ENCODE measurements at regions not wholly inside any gene's neighbourhood (a gene's known extent, or its start where the extent isn't known, plus 50 kb on each side); places are given as distances from the start of the nearest gene placed in this dataset.
"Not testable (repeated sequence)": the region's sequence is repeated elsewhere in the genome, so short reads cannot be mapped to it uniquely, and the experiment has no call there.

DNA sequence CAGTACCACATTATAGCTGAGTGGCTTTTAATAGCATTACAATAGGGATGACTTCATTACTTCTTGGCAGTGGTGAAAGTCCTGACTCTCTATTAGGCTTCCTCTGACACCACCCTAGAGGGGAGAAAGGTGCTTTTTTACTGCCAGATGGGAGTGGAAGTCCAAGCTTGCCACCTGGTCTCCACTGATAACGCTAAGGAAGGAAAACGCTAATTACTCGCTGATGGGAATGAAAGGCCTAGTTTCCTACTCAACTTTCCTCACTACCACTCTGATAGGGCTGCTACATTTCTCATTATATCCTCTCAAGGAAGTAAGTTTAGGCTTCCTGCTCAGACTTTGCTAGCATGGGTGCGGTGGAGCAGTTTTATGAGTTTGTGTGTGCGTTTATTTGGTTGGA is 62.3 kb upstream of the PAGE3 start:
- no peak for DNase-seq (ENCODE audit: low read depth)

DNA sequence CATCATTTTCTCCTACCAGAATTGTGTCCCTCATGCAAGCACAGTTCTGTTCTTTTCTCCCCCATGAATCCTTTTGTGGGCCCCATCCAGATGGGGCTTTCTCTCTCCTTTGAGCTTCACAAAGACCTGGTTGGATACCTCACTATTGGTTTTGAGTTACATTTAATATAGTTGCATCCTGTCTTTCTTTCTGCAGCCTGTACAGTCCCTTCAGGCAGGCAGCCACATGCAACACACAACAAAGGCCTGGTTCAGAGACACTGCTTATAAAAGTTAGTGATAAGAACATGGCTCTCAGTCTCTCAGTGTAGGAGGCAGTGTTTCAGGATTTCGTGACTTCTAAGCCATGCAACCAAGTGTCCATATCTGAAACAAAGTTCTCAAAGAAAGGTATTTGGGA is 70.6 kb upstream of the PAGE3 start:
- DNase-seq (ENCODE audit: low read depth) = no peak

DNA sequence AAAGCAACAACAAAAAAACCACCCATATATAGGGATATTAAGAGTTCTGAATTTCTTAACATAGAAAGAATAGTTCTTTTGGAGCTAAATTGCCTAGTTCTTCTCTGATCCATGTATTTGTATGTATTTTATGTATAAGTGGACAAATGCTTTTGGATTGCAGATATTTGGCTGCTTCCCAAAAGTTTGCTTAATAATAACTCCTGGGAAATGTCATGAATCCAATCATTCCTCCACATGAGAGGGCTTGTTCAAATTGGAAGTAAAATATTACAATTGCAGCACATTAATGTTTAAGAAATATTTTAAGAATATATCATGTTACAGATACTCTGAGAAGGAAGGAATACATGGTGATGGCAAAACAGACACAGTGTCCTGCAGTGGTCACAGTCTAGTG is 71.5 kb upstream of the PAGE3 start:
- no peak for DNase-seq (ENCODE audit: low read depth)

DNA sequence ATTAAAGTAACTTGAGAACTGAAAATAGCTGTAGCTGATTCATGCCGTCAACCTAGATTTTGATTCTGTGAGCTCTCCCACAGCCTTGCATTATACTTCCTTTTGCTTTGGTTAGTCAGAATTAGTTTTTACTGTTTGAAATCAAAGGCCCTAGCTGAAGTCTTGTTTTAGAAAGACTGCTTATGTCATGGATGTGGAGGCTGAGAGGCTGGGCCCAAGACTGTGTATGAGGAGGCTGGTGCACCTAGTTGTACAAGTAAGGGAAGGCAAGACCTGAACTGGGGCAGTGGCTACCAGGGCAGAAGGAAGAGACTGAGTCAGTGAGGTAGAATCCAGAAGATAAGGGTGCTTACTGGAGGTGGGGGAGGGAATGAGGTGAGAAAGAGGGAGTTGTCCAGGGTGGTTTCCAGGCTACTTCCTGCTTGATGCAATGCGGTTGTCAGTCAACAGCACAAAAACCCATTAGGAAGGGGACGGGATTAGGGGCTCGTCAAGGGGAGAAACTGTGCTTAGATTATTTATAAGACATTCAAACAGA is 76.2 kb upstream of the PAGE3 start:
- DNase-seq (ENCODE audit: low read depth) = no peak

DNA sequence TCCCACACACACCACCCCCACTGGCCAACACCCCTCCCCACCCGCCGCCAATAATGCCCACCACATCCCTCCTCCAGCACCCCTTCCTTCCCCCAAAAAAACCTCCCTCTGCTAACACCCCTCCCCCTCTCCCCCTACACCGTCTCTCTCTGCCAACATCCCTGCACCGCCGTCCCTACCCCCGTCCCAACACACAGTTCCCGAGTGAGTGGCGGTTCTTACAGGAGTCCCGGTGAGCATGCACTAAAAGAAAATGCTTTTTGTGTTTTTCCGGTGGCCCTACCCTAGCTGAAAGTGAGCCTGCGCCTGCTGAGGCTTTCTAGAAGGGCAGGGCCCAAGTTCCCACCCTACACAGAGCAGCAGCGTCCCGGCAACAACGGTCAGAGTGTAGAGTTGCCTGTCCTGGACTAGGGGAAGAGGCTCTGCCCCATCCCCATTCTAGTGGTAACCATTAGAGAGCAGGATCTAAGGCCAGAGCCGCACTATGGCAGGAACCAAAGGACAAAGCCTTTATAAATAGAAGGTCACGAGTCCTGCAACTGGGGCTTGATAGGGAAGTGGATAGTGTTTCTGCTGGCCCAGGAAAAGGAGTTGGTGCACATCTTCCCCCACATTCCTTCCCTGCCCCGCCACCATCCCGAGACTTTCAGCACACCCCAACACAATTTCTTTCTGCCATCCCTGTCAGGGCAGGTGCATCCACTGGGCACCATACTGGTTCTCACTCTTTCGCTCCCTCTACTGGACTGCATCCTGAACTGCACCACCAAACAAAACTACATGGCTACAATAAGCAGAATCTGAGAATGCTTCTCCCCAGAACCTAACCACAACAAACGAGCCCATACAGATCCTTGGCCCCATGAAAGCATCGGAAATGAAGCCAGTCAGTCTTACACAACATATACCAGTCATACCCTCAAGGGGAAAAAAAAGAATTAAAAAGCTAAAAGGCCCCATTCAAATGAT is 78.1 kb upstream of the PAGE3 start:
- DNase-seq (ENCODE audit: low read depth) = peak; percentile 0

DNA sequence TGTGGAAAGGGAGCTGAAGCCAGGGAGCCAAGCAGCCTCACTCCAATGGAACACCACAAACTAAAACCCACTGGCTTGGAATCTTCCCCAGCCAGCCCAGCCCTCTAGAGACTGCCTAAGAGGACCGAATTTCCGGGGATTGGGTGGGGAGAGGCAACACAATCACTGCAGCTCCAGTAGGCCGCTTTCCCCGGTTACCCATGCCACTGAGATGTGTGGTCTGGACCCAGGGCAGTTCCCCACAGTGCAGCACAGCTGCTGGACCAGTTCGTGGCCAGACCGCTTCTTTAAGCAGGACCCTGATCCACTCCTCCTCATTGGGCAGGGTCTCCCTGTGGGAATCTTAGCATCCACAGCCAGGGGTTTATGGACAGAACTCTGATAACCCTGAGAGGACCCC is 91.9 kb upstream of the PAGE3 start:
- DNase-seq (ENCODE audit: low read depth) = no peak

DNA sequence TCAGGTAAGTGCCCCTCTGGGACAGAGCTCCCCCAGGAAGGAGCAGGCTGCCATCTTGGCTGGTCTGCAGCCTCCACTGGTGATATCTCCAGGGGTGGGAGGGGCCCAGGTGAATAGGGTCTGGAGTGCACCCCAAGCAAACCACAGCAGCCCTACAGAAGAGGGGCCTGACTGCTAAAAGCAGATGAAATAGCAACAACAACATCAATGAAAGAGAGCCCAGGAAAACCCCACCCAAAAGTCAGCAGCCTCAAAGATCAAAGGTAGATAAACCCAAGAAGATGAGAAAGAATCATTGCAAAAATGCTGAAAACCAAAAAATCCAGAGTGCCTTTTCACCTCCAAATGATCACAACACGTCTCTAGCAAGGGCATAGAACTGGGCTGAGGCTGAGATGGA is 92.5 kb upstream of the PAGE3 start:
- DNase-seq (ENCODE audit: low read depth) = no peak

DNA sequence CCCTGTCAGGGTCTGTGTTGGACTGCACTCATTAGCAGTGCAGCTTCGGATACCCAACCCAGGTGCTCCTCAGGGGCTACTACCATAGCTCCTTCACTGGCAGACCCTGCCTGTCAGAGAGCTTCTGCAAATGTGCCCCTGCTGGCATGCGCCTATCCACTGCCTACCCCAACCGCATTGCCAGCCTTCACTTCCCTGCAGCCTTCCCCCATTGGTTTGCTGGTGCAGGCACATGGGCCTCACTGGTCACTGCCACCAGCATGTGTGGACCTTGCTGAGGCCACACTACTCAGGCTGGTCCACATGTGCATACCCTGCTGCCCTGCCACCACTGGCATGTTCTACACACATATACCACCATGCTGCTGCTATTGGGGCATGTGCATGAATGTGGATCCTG is 72.5 kb upstream of the MAGEH1 start:
- no peak for DNase-seq (ENCODE audit: low read depth)

DNA sequence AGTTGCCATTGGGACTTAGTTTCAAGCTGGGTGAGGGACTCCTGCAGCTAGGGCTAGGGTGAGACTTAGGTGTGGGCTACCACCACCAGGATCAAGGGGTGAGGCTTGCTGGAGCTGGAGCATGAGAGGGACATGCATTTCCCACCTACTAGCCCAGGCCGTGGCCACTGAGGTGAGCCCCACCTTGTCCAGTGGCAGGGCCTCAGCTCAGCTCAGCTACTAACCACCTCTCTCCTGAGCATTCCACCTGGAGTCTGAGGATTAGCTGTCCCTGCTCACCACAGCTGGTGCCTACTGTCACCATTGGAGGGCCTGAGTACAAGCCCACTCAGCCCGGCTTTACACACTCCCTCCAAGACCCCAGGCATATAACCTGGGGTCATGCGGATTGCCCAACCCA is 62.6 kb upstream of the MAGEH1 start:
- DNase-seq (ENCODE audit: low read depth) = no peak

DNA sequence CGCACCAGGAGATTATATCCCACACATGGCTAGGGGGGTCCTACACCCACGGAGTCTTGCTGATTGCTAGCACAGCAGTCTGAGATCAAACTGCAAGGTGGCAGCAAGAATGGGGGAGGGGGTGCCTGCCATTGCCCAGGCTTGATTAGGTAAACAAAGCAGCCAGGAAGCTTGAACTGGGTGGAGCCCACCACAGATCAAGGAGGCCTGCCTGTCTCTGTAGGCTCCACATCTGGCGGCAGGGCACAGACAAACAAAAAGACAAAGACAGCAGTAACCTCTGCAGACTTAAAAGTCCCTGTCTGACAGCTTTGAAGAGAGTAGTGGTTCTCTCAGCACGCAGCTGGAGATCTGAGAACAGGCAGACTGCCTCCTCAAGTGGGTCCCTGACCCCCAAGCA is 55.1 kb upstream of the MAGEH1 start:
- DNase-seq (ENCODE audit: low read depth) = not testable (repeated sequence)
